Keratinocyte (primary cell): ENCODE measurements at regions not wholly inside any gene's neighbourhood (a gene's known extent, or its start where the extent isn't known, plus 50 kb on each side); places are given as distances from the start of the nearest gene placed in this dataset.

Experiments used
- DNase-seq: peaks from one replicate; pipeline ENCODE4 v3.0.0-alpha.2; 2011; ENCODE audit warnings: low read depth, missing footprints, low spot score
- FAIRE-seq: peaks from 2 replicates; lab custom pipeline; 2011; peaks lifted over from hg19 to GRCh38; lab: Jason Lieb, UNC
- H2AFZ ChIP-seq: 2 replicates; pipeline ENCODE4 v1.6.0; 2012; ENCODE audit warnings: low read length, control low read depth, inconsistent platforms; ENCODE audit not compliant: control insufficient read depth
- H3K27ac ChIP-seq: 2 replicates; pipeline ENCODE4 v1.5.1; 2011; ENCODE audit warnings: low read length; ENCODE audit not compliant: control insufficient read depth, insufficient read depth
- H3K27me3 ChIP-seq: 3 replicates; pipeline ENCODE4 v1.6.0; 2011; ENCODE audit warnings: low read length; ENCODE audit not compliant: control insufficient read depth, insufficient read depth; ENCODE audit errors: extremely low read depth
- H3K36me3 ChIP-seq, 2 experiments: 2 replicates in 1 of 2; 3 replicates in 1 of 2; pipeline ENCODE4 v1.5.1; 2011; ENCODE audit warnings: low read length in 2 of 2, mild to moderate bottlenecking in 1 of 2; ENCODE audit not compliant: control insufficient read depth in 2 of 2, insufficient read depth in 2 of 2; ENCODE audit errors: extremely low read depth in 1 of 2
- H3K4me1 ChIP-seq: 3 replicates; pipeline ENCODE4 v1.5.1; 2011; ENCODE audit warnings: low read length; ENCODE audit not compliant: control insufficient read depth, insufficient read depth; ENCODE audit errors: extremely low read depth
- H3K4me2 ChIP-seq: 3 replicates; pipeline ENCODE4 v1.6.0; 2011; ENCODE audit warnings: low read depth, low read length; ENCODE audit not compliant: control insufficient read depth, insufficient read depth; ENCODE audit errors: extremely low read depth
- H3K4me3 ChIP-seq, 3 experiments: fragments of 200-600 bp in 1 of 3; sonication (generic) in 1 of 3; 2 replicates in 2 of 3; 3 replicates in 1 of 3; pipeline ENCODE4 v1.5.1; 2011 to 2016; ENCODE audit warnings: low read length in 3 of 3, mild to moderate bottlenecking in 3 of 3, control low read depth in 2 of 3, inconsistent platforms in 1 of 3, low read depth in 1 of 3, mixed read lengths in 1 of 3, mixed run types in 1 of 3, moderate library complexity in 1 of 3; ENCODE audit not compliant: control insufficient read depth in 2 of 3, insufficient read depth in 2 of 3; ENCODE audit errors: extremely low read depth in 1 of 3
- H3K79me2 ChIP-seq: 2 replicates; pipeline ENCODE4 v1.6.0; 2012; ENCODE audit warnings: low read length; ENCODE audit not compliant: control insufficient read depth, insufficient read depth
- H3K9ac ChIP-seq: 3 replicates; pipeline ENCODE4 v1.6.0; 2011; ENCODE audit warnings: low read length; ENCODE audit not compliant: control insufficient read depth, insufficient read depth; ENCODE audit errors: extremely low read depth
- H3K9me1 ChIP-seq: 3 replicates; pipeline ENCODE4 v1.6.0; 2011; ENCODE audit warnings: low read length; ENCODE audit not compliant: control insufficient read depth, insufficient read depth; ENCODE audit errors: extremely low read depth
- H3K9me3 ChIP-seq: 2 replicates; pipeline ENCODE4 v1.5.1; 2012; ENCODE audit warnings: low read depth, low read length; ENCODE audit not compliant: control insufficient read depth
- H4K20me1 ChIP-seq: 3 replicates; pipeline ENCODE4 v1.6.0; 2011; ENCODE audit warnings: low read length; ENCODE audit not compliant: control insufficient read depth, insufficient read depth; ENCODE audit errors: extremely low read depth
- EZH2 ChIP-seq: IDR thresholded peaks from one replicate; pipeline ENCODE4 v1.6.1; 2012; ENCODE audit warnings: inconsistent platforms, mild to moderate bottlenecking, low read length, moderate library complexity
- dilution Hi-C: fragments of 300-500 bp; cut with MboI; formaldehyde crosslinking; loops from one replicate; pipeline ENCODE4 v1.7.0; 2020; ENCODE audit warnings: low sequenced_read_pairs; ENCODE audit not compliant: extremely low pct_ligation_motif_present
- TF ChIP-seq, protein P1 (sequence below), 3 experiments: IDR thresholded peaks in 1 of 3; conservative IDR thresholded peaks in 1 of 3; optimal IDR thresholded peaks in 1 of 3; 2 replicates in 2 of 3; 3 replicates in 1 of 3; pipeline versions ENCODE3 to v1.5.1; 2011; ENCODE audit warnings: low read length in 3 of 3, mild to moderate bottlenecking in 3 of 3, moderate library complexity in 2 of 3, control low read depth in 1 of 3, inconsistent platforms in 1 of 3; ENCODE audit not compliant: insufficient read depth in 2 of 3; ENCODE audit errors: extremely low read depth in 1 of 3

DNA sequence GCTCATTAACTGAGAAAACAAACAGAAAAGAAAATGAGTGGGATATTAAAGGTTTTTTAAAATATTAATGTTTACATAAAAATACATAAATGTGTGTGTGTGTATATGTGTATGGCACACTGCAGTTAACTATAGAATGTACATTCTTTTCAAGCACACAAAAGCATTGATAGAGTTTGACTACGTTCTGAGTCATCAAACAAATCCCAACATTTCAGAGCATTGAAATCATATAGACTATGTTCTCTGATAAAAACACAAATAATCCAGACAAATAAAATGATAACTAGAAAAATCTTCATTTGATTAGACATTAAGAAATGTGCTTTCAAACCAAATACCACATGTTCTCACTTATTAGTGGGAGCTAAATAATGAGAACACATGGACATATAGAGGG, 84.3 kb upstream of the CELF4 start:
- Histone ChIP-seq H3K9ac (no peak overlapping the region), H3K27ac (peak overlapping the region; percentile 61)

GRCh38 chr18:37649416-37649815, 83.8 kb upstream of the CELF4 start:
- no peaks in the 10 kb centered on the region for H4K20me1 ChIP-seq
- TF ChIP-seq, protein P1, sequence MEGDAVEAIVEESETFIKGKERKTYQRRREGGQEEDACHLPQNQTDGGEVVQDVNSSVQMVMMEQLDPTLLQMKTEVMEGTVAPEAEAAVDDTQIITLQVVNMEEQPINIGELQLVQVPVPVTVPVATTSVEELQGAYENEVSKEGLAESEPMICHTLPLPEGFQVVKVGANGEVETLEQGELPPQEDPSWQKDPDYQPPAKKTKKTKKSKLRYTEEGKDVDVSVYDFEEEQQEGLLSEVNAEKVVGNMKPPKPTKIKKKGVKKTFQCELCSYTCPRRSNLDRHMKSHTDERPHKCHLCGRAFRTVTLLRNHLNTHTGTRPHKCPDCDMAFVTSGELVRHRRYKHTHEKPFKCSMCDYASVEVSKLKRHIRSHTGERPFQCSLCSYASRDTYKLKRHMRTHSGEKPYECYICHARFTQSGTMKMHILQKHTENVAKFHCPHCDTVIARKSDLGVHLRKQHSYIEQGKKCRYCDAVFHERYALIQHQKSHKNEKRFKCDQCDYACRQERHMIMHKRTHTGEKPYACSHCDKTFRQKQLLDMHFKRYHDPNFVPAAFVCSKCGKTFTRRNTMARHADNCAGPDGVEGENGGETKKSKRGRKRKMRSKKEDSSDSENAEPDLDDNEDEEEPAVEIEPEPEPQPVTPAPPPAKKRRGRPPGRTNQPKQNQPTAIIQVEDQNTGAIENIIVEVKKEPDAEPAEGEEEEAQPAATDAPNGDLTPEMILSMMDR (optimal IDR thresholded peaks at IDR 0.05 in 1 of 3, IDR thresholded peaks at IDR 0.05 in 1 of 3, conservative IDR thresholded peaks at IDR 0.05 in 1 of 3; ENCODE audit: extremely low read depth in 1 of 3, insufficient read depth in 2 of 3, low read length in 3 of 3) = no peak
- TF ChIP-seq EZH2 = no peak
- no peaks in the 10 kb centered on the region for H3K36me3 ChIP-seq
- no peaks in the 10 kb centered on the region for H3K9me3 ChIP-seq
- dilution Hi-C loops = no loop called here
- no peak overlapping the region for H3K9ac ChIP-seq
- no peak overlapping the region for H3K4me3 ChIP-seq
- peak overlapping the region; percentile 45 for H3K27ac ChIP-seq
- no peaks in the 10 kb centered on the region for H3K9me1 ChIP-seq
- no peaks in the 10 kb centered on the region for H3K79me2 ChIP-seq
- no peak for FAIRE-seq
- H3K4me1 ChIP-seq = peaks cover 3% of the 10 kb centered on the region
- no peak overlapping the region for H3K4me2 ChIP-seq
- no peaks in the 10 kb centered on the region for H3K27me3 ChIP-seq
- no peak overlapping the region for H2AFZ ChIP-seq
- DNase-seq = no peak

More for the DNA sequence above, 84.3 kb upstream of the CELF4 start:
- no peaks in the 10 kb centered on the region for H3K27me3 ChIP-seq
- FAIRE-seq (peak; percentile 36), DNase-seq (peak; percentile 30)
- TF ChIP-seq EZH2 = no peak
- TF ChIP-seq, protein P1 (optimal IDR thresholded peaks at IDR 0.05 in 1 of 3, IDR thresholded peaks at IDR 0.05 in 1 of 3, conservative IDR thresholded peaks at IDR 0.05 in 1 of 3; ENCODE audit: extremely low read depth in 1 of 3, insufficient read depth in 2 of 3, low read length in 3 of 3) = no peak
- H3K9me3 ChIP-seq = no peaks in the 10 kb centered on the region
- no peaks in the 10 kb centered on the region for H3K9me1 ChIP-seq
- no peaks in the 10 kb centered on the region for H4K20me1 ChIP-seq
- H3K4me1 ChIP-seq = peaks cover 3% of the 10 kb centered on the region
- H3K4me3 ChIP-seq = no peak overlapping the region
- peak overlapping the region; percentile 66 for H2AFZ ChIP-seq
- H3K36me3 ChIP-seq = no peaks in the 10 kb centered on the region
- peak overlapping the region; percentile 43 for H3K4me2 ChIP-seq
- H3K79me2 ChIP-seq = no peaks in the 10 kb centered on the region
- dilution Hi-C loops = no loop called here
